Hepatocyte (in vitro differentiated cells): ENCODE measurements at regions not wholly inside any gene's neighbourhood (a gene's known extent, or its start where the extent isn't known, plus 50 kb on each side); places are given as distances from the start of the nearest gene placed in this dataset.

ENCODE experiments used
- DNase-seq: peaks from one replicate; pipeline ENCODE4 v3.0.0-alpha.2; 2016; ENCODE audit warnings: low spot score
- H2AFZ ChIP-seq: fragments of 200-600 bp; sonication (generic); 2 replicates; pipeline ENCODE4 v1.6.0; 2016; ENCODE audit warnings: antibody characterized with exemption, mild to moderate bottlenecking
- H3K27ac ChIP-seq: fragments of 200-600 bp; sonication (generic); 2 replicates; pipeline ENCODE4 v1.5.1; 2016; ENCODE audit warnings: mild to moderate bottlenecking
- H3K27me3 ChIP-seq: fragments of 200-600 bp; sonication (generic); 2 replicates; pipeline ENCODE4 v1.6.1; 2016
- H3K36me3 ChIP-seq: fragments of 200-600 bp; sonication (generic); replicated peaks from 2 replicates; pipeline ENCODE4 v1.5.1; 2016; ENCODE audit warnings: low read depth; ENCODE audit not compliant: insufficient read depth
- H3K4me1 ChIP-seq: fragments of 200-600 bp; sonication (generic); 2 replicates; pipeline ENCODE4 v1.5.1; 2016; ENCODE audit warnings: mild to moderate bottlenecking, moderate library complexity; ENCODE audit not compliant: insufficient read depth
- H3K4me2 ChIP-seq: fragments of 200-600 bp; sonication (generic); 2 replicates; pipeline ENCODE4 v1.6.0; 2016
- H3K4me3 ChIP-seq: fragments of 200-600 bp; sonication (generic); 2 replicates; pipeline ENCODE4 v1.5.1; 2016; ENCODE audit warnings: mild to moderate bottlenecking
- H3K79me2 ChIP-seq: fragments of 200-600 bp; sonication (generic); 2 replicates; pipeline ENCODE4 v1.6.0; 2017; ENCODE audit warnings: mild to moderate bottlenecking
- H3K9me2 ChIP-seq: fragments of 200-600 bp; sonication (generic); replicated peaks from 2 replicates; pipeline ENCODE4 v1.6.0; 2017; ENCODE audit warnings: mild to moderate bottlenecking; ENCODE audit not compliant: insufficient read depth
- H3K9me3 ChIP-seq: fragments of 200-600 bp; sonication (generic); 2 replicates; pipeline ENCODE4 v1.5.1; 2016; ENCODE audit warnings: low read depth, mild to moderate bottlenecking
- H4K20me1 ChIP-seq: fragments of 200-600 bp; sonication (generic); 2 replicates; pipeline ENCODE4 v1.6.0; 2016; ENCODE audit warnings: mild to moderate bottlenecking; ENCODE audit not compliant: insufficient read depth, poor library complexity, severe bottlenecking
- EZH2 ChIP-seq: fragments of 200-600 bp; sonication (generic); IDR thresholded peaks from 2 replicates; pipeline ENCODE4 v1.6.1; 2016; ENCODE audit warnings: antibody characterized with exemption, mild to moderate bottlenecking, borderline replicate concordance
- EZH2phosphoT487 ChIP-seq: fragments of 200-600 bp; sonication (generic); IDR thresholded peaks from one replicate; pipeline ENCODE4 v1.6.1; 2018; ENCODE audit warnings: antibody characterized with exemption, mild to moderate bottlenecking, low read depth, moderate library complexity; ENCODE audit not compliant: unreplicated experiment, severe bottlenecking
- WGBS: methylation state at CpG from one replicate; pipeline ENCODE4 v1.1.6; 2016; ENCODE audit warnings: low lambda C conversion rate; ENCODE audit errors: missing lambda C conversion rate; 5-methylcytosine and 5-hydroxymethylcytosine counted together
- TF ChIP-seq, protein P1 (sequence below): fragments of 200-600 bp; sonication (generic); IDR thresholded peaks from 2 replicates; pipeline ENCODE4 v1.5.1; 2016; ENCODE audit warnings: antibody characterized with exemption, mild to moderate bottlenecking; ENCODE audit not compliant: poor library complexity

DNA sequence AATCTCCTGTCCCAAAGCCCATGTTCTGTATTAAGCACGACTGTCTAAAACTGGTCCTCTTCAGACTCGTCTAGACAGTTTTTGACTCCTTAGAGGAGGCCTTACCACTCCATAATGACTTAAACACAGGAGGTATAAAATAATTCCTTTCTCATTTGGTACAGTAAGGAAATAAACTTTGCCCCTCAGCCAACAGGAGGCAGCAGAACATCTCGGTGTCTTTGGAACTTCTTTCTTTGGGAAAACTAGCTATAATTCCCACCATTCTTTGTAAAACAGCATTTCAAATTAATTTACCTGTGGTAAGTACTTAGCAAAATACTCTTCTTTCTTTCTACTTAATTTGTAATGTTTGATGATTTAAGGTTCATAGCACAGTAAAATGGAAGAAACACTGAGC, 292.7 kb upstream of the G2E3 start:
- 98% methylated on average over 3 of the region's 3 CpGs for WGBS
- Histone ChIP-seq H4K20me1 (no peaks in the 10 kb centered on the region), H3K27me3 (no peaks in the 10 kb centered on the region), H3K27ac (no peak overlapping the region), H3K9me2 (no peaks in the 10 kb centered on the region), H3K79me2 (no peaks in the 10 kb centered on the region), H3K4me1 (peaks cover 5% of the 10 kb centered on the region), H3K9me3 (no peaks in the 10 kb centered on the region), H2AFZ (no peak overlapping the region), H3K4me2 (no peak overlapping the region), H3K36me3 (no peaks in the 10 kb centered on the region), H3K4me3 (no peak overlapping the region)
- no peak for DNase-seq
- TF ChIP-seq, protein P1, sequence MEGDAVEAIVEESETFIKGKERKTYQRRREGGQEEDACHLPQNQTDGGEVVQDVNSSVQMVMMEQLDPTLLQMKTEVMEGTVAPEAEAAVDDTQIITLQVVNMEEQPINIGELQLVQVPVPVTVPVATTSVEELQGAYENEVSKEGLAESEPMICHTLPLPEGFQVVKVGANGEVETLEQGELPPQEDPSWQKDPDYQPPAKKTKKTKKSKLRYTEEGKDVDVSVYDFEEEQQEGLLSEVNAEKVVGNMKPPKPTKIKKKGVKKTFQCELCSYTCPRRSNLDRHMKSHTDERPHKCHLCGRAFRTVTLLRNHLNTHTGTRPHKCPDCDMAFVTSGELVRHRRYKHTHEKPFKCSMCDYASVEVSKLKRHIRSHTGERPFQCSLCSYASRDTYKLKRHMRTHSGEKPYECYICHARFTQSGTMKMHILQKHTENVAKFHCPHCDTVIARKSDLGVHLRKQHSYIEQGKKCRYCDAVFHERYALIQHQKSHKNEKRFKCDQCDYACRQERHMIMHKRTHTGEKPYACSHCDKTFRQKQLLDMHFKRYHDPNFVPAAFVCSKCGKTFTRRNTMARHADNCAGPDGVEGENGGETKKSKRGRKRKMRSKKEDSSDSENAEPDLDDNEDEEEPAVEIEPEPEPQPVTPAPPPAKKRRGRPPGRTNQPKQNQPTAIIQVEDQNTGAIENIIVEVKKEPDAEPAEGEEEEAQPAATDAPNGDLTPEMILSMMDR: no peak
- TF ChIP-seq EZH2phosphoT487: no peak
- no peak for TF ChIP-seq EZH2

DNA sequence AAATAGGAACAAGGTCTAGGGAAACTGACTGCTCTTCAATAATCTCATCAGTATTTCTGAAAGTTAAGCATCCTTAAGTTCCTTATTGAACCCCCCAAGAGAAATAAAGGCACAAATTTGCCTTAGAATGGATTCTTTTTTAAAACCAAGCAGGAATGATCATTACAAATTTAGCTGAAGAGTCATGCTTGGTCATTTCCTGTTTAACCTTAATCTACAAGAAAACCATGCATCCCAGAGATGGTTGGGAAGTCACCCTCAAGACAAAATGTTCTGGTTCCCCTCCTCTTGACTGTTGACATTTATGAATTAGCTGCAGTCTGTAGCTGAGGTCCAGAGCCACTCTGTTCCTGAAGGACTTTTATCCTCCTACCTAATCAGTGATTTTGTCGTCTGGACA, 291.8 kb upstream of the G2E3 start:
- H2AFZ ChIP-seq: no peak overlapping the region
- 40% methylated on average over 1 of the region's 1 CpG for WGBS
- TF ChIP-seq EZH2 (no peak), EZH2phosphoT487 (no peak)
- TF ChIP-seq, protein P1: no peak

DNA sequence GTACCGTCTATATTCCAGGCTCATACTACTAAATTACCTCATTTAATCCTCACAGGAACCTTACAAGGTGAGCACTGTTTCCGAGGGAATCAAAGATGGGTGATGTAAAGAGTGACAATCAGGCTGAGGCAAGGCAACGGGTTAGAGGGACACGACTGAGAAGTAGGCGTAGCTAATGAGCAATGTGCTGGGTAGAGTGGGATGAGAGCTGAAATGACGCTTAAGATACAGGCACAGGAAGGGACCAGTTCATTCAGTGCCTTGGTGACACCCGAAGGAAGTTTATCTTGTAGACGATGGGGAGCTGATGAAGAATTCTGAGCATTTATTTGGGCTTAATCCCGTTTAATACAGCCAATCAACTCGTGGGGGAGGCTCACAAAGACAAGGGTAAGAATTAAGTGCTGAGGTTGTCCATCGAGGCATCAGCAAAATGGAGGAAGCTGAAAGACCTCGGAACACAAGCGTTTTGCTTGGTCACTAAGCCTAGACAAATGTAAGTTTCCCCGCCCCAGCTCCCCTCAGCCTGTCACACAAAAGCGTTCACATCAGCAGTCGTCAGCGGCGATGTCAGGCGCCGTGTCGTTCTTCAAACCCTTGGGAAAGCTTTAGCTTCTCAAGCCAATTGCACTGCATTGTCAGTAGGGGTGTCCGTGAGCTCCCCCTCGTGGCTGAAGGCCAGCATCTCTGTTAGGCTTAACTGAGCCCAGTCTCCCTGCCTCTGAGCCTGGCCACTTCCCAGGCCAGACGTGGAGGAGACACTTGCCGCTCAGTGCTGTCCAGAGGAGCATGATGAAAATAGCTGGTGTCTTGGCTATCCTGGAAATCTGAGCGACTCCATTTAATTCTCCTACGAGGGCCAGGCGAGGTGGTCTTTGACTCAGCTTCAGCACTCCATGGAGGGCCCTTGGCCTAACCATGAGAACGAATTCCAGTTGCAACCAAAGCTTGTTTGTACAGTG, 288.5 kb upstream of the G2E3 start:
- 30% methylated on average over 29 of the region's 29 CpGs for WGBS
- H3K36me3 ChIP-seq: no peaks in the 10 kb centered on the region
- peak; percentile 90 for DNase-seq
- H3K4me2 ChIP-seq: peak overlapping the region; percentile 83
- no peaks in the 10 kb centered on the region for H3K9me3 ChIP-seq
- H3K9me2 ChIP-seq: no peaks in the 10 kb centered on the region
- TF ChIP-seq EZH2phosphoT487: no peak
- TF ChIP-seq, protein P1: peak; percentile 77
- no peaks in the 10 kb centered on the region for H3K79me2 ChIP-seq
- peak overlapping the region; percentile 75 for H2AFZ ChIP-seq
- H3K4me3 ChIP-seq: no peak overlapping the region
- no peak overlapping the region for H3K27ac ChIP-seq
- peaks cover 5% of the 10 kb centered on the region for H3K4me1 ChIP-seq
- H3K27me3 ChIP-seq: peaks cover 6% of the 10 kb centered on the region
- H4K20me1 ChIP-seq: no peaks in the 10 kb centered on the region

More for the DNA sequence above, 291.8 kb upstream of the G2E3 start:
- no peaks in the 10 kb centered on the region for H4K20me1 ChIP-seq
- H3K36me3 ChIP-seq: no peaks in the 10 kb centered on the region
- no peak overlapping the region for H3K4me2 ChIP-seq
- H3K9me2 ChIP-seq: no peaks in the 10 kb centered on the region
- H3K27ac ChIP-seq: no peak overlapping the region
- H3K4me3 ChIP-seq: no peak overlapping the region
- no peak for DNase-seq
- H3K4me1 ChIP-seq: peaks cover 5% of the 10 kb centered on the region
- no peaks in the 10 kb centered on the region for H3K27me3 ChIP-seq
- H3K9me3 ChIP-seq: no peaks in the 10 kb centered on the region
- H3K79me2 ChIP-seq: no peaks in the 10 kb centered on the region
